ENCODE measurements at regions not wholly inside any gene's neighbourhood (a gene's known extent, or its start where the extent isn't known, plus 50 kb on each side); places are given as distances from the start of the nearest gene placed in this dataset.

DNA sequence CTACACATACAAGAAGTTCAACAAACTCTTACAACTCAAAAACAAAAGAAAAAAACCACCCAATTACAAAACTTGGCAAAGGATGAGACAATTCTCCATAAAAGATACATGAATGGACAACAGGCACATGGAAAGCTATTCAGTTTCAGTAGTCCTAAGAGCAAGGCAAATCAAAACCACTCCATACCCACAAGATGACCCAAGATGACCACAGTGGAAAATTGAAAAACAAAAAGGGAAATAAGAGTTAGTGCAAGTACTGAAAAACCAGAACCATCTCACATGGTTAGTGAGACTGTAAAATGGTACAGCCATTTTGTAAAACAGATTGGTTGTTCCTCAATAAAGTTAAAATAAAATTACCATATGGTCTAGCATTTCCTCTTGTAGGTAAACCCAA is 287.1 kb upstream of the CDH9 start:
- TF ChIP-seq CTCF (conservative IDR thresholded peaks at IDR 0.05; ENCODE audit: low read length) (no peak), EZH2phosphoT487 (IDR thresholded peaks at IDR 0.05; ENCODE audit: borderline replicate concordance, low read depth, low read length) (no peak)

Measured in OCI-LY7 (cell line).